ENCODE measurements at regions not wholly inside any gene's neighbourhood (a gene's known extent, or its start where the extent isn't known, plus 50 kb on each side); places are given as distances from the start of the nearest gene placed in this dataset.
A peak's percentile ranks its signal among the peaks of the same experiment; 100 is the strongest.

- 0 out of 2 replicates have a peak, but pooled peaks cover 16% of the 10 kb centered on the region for H3K9me3 Mint-ChIP-seq
- TF ChIP-seq, protein P1, sequence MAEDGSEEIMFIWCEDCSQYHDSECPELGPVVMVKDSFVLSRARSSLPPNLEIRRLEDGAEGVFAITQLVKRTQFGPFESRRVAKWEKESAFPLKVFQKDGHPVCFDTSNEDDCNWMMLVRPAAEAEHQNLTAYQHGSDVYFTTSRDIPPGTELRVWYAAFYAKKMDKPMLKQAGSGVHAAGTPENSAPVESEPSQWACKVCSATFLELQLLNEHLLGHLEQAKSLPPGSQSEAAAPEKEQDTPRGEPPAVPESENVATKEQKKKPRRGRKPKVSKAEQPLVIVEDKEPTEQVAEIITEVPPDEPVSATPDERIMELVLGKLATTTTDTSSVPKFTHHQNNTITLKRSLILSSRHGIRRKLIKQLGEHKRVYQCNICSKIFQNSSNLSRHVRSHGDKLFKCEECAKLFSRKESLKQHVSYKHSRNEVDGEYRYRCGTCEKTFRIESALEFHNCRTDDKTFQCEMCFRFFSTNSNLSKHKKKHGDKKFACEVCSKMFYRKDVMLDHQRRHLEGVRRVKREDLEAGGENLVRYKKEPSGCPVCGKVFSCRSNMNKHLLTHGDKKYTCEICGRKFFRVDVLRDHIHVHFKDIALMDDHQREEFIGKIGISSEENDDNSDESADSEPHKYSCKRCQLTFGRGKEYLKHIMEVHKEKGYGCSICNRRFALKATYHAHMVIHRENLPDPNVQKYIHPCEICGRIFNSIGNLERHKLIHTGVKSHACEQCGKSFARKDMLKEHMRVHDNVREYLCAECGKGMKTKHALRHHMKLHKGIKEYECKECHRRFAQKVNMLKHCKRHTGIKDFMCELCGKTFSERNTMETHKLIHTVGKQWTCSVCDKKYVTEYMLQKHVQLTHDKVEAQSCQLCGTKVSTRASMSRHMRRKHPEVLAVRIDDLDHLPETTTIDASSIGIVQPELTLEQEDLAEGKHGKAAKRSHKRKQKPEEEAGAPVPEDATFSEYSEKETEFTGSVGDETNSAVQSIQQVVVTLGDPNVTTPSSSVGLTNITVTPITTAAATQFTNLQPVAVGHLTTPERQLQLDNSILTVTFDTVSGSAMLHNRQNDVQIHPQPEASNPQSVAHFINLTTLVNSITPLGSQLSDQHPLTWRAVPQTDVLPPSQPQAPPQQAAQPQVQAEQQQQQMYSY (CRISPR knock-in tag; IDR thresholded peaks at IDR 0.05) = no peak
- TF ChIP-seq ESRRA (CRISPR knock-in tag; IDR thresholded peaks at IDR 0.05; ENCODE audit: borderline replicate concordance) (no peak), GABPB1 (CRISPR knock-in tag; IDR thresholded peaks at IDR 0.05) (no peak), AR (CRISPR knock-in tag; IDR thresholded peaks at IDR 0.05) (no peak), CTCF (IDR thresholded peaks at IDR 0.05) (no peak), TEAD4 (CRISPR knock-in tag; IDR thresholded peaks at IDR 0.05) (no peak), MXD4 (CRISPR knock-in tag; IDR thresholded peaks at IDR 0.05; ENCODE audit: borderline replicate concordance) (no peak), NR1H2 (CRISPR knock-in tag; IDR thresholded peaks at IDR 0.05) (no peak), NFATC4 (CRISPR knock-in tag; IDR thresholded peaks at IDR 0.05) (no peak)
- peaks cover 5% of the 10 kb centered on the region; the same call in 1 of the 2 replicates for H3K4me1 Mint-ChIP-seq
- no peak for DNase-seq (ENCODE audit: low spot score)
- no peaks in the 10 kb centered on the region for H3K27me3 Mint-ChIP-seq (ENCODE audit: low read depth)
- no peak; the same call in 1 of the 2 replicates for ATAC-seq
- ChIA-PET POLR2A (no interaction called here), CTCF (interaction anchor here (1.0 kb wide), 1 partner anchor 217 kb away, joined by 5 read pairs; no protein-coding TSS in a partner anchor)
- no peak overlapping the region for H3K4me3 Mint-ChIP-seq
- peaks cover 22% of the 10 kb centered on the region for H3K36me3 Mint-ChIP-seq
- H3K27ac Mint-ChIP-seq = no peak overlapping the region
Measured at GRCh38 chr20:40254023-40254772, 434.8 kb downstream of the MAFB start.

GRCh38 chr20:40251284-40251932, 437.6 kb downstream of the MAFB start:
- ATAC-seq (peak; percentile 93), DNase-seq (ENCODE audit: low spot score) (peak; percentile 71)
- 0 out of 2 replicates have a peak, but pooled peaks cover 16% of the 10 kb centered on the region for H3K9me3 Mint-ChIP-seq
- ChIA-PET POLR2A (interaction anchor here (1.2 kb wide), 1 partner anchor 13 kb away, joined by 3 read pairs; no protein-coding TSS in a partner anchor), CTCF (interaction anchor here (0.6 to 3.0 kb wide), 30 partner anchors 8 to 1139 kb away, joined by 3 to 27 read pairs (median 4); partner anchors contain the start of gene MAFB)
- TF ChIP-seq EMX1 (CRISPR knock-in tag; IDR thresholded peaks at IDR 0.05) (no peak), CREB1 (CRISPR knock-in tag; IDR thresholded peaks at IDR 0.05) (no peak), ZNF121 (CRISPR knock-in tag; IDR thresholded peaks at IDR 0.05) (peak; percentile 96), CTCF (IDR thresholded peaks at IDR 0.05) (peak; percentile 68)
- H3K4me1 Mint-ChIP-seq = peaks cover 15% of the 10 kb centered on the region
- H3K4me3 Mint-ChIP-seq = no peak overlapping the region
- H3K27me3 Mint-ChIP-seq (ENCODE audit: low read depth) = no peaks in the 10 kb centered on the region
- H3K36me3 Mint-ChIP-seq = peaks cover 26% of the 10 kb centered on the region
- no peak overlapping the region for H3K27ac Mint-ChIP-seq

All from WTC11 (cell line).